GM20431 (cell line): ENCODE measurements at regions not wholly inside any gene's neighbourhood (a gene's known extent, or its start where the extent isn't known, plus 50 kb on each side); places are given as distances from the start of the nearest gene placed in this dataset.

Experiments used
- in situ Hi-C: fragments of 300-500 bp; cut with MseI, MboI; formaldehyde crosslinking; loops from one replicate; pipeline ENCODE4 v1.15.0; 2020; ENCODE audit warnings: low sequenced_read_pairs; ENCODE audit not compliant: unreplicated experiment

DNA sequence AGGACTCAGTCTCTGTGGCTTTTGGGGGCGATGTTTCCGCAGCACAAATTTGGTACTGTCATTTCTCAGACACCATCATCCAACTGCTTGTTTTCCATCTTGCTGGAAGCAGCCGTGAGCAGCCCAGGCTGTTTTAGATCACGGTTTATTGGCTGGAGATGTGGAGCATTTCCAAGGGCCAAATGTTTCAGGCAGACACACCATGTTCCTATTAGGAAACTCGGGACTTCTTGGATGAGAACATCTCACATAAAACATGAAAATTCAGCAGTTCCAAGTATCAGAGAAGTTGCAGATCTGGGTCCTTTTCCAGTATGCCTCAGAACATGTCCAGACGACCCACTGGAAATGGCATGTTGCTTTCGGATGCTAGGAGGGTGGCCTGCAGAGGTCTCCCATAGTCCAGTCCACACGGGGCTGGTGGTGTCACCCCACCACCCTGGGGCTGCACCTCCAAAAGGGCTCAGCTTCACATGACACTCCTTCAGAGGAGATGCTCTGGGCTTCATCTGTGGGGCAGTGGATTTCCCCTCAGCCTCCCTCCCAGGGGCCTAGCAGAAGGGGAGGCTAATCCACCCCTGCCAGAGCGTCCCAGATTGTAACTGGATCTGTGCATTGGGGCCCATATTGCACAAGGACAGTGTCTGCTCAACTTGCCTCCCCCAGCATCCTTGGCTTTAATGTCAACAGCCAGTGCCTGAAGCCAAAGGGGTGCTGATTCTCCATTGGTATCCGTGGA is 176.3 kb downstream of the SCP2D1 start:
- in situ Hi-C loops: no loop called here

DNA sequence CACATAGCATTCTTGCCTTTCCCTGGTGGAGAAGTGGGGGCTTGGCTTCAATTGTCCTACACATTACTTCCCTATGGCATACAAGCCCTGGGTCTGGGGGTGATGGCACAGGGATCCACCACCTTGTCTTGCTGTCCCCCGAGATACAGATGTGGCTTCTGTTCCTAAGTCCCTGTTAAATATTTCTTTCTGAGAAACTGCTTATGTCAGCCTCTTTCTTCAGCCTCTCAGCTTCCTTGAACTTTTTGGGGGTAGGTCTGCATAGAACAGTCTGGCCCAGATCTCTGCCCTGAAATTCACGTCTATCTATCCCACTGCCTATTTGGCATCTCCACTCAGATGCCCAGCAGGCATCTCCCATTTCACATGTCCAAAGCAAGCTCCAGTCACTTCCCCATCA is 177.4 kb downstream of the SCP2D1 start:
- in situ Hi-C loops: no loop called here

- in situ Hi-C loops: no loop called here
These were observed 178.8 kb downstream of the SCP2D1 start for GRCh38 chr20:18992418-18992817.

- in situ Hi-C loops: no loop called here
These were observed 181.9 kb downstream of the SCP2D1 start for GRCh38 chr20:18995455-18995854.

GRCh38 chr20:18999086-18999485 is 185.5 kb downstream of the SCP2D1 start:
- in situ Hi-C loops: no loop called here

DNA sequence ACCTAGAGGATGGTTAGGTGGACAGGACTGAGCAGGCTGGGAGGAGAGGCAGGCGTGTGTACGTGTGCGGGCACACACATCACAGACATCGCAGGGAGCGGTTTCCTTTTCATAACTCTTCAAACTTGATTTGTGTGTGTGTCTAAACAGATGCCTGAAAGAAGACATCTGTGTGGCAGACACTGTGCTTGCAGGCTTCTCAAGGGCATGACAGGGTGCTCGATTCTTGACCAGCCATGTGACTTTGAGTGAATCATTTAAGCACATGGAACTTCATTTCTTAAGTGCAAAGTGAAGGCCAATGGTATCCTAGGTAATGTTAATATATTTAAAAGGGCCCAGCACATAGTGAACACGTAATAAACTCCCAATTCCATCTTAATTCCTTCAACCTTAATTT is 186.5 kb downstream of the SCP2D1 start:
- in situ Hi-C loops: no loop called here

DNA sequence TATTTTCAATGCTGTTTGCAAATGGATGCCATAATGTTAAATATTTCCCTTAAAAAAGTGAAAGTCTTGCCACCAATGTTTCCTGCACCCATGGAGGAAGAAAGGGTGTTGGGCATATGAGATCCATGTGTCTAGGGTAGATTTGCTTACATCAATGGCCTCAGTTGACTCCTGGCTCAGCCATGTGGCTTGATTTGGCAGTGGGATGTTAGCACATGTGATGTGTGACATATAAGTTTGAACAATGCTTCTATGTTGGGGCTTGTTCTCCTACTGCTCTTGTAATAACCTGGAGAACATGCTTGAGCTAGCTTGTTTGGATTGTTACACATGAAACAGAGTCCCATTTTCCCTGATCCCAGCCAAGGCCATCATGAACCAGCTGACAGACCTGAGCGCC is 187.6 kb downstream of the SCP2D1 start:
- in situ Hi-C loops: no loop called here

- in situ Hi-C loops: no loop called here
These were observed 190.1 kb downstream of the SCP2D1 start for GRCh38 chr20:19003366-19004336.

DNA sequence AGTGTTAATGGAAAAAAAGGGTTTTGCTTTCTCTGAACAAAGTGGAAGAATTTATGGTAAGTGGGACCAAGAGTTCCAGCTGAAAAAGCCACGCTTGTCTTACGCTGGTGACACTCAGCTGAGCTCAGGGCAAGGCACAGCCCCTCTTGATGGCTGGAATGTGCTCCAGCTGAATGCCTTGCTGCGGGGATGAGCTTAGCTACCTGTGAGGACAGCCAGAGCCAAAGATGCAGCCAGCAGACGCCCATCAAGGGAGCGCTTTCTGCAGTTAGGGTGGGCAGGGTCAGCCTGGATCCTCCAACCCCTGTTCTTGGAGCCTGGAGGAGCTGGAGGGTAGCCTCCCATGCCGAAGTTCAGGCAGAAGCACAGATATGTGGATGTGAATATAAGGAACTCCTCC is 191.4 kb downstream of the SCP2D1 start:
- in situ Hi-C loops: no loop called here

- in situ Hi-C loops: no loop called here
These were observed 194.9 kb downstream of the SCP2D1 start for GRCh38 chr20:19008497-19008896.

DNA sequence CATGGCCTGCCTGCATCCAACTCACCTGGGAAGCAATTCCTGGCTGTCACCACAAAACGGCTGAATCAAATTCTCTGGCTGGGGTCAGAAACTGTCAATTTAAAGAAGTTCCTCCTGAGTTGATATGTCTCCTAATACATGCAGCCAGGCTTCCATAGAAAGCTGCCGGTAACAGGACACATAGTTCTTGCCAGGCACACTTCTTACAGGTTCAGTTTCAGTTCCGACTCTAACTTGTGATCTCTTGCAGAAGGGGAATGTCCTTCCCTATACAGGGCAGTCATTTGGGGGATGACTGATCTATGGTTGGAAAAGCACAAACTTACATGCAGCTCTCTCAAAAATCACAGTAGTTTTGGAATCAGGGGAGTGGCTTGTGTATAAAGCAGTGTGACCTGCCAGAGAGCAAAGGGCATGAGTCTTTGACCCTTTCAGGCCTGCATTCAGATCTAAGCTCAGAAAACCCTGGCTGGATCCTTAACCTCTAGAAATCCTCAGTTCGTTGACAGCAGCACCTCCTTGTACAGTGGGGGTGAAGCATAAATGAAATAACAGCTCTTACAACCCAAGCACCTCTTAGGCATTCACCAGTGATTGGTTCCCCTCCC is 195.6 kb downstream of the SCP2D1 start:
- in situ Hi-C loops: no loop called here

DNA sequence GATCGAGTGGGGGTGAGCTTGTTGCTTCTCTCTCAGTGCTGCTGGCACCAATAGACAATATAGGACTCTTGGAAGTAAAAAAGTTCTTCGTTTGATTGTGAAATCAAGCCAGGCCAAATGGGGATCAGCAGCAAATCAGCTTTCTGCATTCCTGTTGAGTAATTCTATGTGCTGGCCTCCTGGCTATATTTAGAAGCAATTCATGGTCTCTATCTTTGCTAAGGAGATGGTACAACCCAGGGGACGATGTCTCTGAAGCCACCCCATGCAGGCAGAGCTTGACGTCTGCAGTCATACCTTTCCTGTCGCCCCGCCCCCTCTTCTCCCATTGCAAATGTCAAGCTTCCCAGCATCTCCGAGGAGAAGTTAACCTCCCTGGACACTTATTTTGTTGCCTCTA is 199.1 kb downstream of the SCP2D1 start:
- in situ Hi-C loops: no loop called here

DNA sequence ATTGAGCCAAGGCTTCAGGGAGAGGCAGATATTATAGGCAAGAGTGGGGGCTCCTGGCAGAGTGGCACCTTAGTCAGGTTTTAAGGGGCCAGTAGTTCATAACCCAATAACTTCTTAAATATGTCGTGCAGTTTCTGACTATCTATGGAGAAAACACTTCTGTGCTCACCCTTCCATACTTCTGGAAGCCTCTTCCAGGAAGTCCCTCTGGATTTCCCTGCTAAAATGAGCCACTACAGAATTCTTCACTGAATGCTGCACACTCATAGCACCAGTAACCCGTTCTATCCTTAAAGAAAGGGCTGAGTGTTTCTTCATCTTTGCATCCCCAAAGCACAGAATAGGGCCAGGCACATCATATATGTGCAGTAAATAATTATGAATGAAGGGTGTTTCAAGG is 198.5 kb upstream of the SLC24A3 start:
- in situ Hi-C loops: no loop called here

GRCh38 chr20:19015351-19016139 is 196.9 kb upstream of the SLC24A3 start:
- in situ Hi-C loops: no loop called here

GRCh38 chr20:19016140-19016497 is 196.3 kb upstream of the SLC24A3 start:
- in situ Hi-C loops: no loop called here

- in situ Hi-C loops: no loop called here
These were observed 195.2 kb upstream of the SLC24A3 start for GRCh38 chr20:19017104-19017690.

DNA sequence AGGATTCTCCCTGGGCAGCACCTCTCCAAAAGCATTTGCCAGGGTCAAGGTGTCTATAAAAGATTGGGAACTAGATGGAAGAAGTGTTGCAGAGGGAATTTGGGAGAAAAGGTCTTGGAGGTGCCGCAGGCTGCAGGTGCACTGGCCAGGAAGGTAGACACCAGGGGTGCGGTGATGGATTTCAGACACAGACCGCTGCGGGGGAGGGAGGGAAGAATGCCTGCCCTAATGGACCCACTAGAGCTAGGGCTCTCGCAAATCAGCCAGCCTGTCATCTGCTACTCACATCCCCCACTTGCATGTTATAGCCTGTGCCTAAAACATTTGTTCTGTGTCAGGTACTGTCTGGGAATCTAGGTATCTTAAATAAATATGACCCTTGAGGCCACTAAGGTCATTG is 193.6 kb upstream of the SLC24A3 start:
- in situ Hi-C loops: no loop called here

DNA sequence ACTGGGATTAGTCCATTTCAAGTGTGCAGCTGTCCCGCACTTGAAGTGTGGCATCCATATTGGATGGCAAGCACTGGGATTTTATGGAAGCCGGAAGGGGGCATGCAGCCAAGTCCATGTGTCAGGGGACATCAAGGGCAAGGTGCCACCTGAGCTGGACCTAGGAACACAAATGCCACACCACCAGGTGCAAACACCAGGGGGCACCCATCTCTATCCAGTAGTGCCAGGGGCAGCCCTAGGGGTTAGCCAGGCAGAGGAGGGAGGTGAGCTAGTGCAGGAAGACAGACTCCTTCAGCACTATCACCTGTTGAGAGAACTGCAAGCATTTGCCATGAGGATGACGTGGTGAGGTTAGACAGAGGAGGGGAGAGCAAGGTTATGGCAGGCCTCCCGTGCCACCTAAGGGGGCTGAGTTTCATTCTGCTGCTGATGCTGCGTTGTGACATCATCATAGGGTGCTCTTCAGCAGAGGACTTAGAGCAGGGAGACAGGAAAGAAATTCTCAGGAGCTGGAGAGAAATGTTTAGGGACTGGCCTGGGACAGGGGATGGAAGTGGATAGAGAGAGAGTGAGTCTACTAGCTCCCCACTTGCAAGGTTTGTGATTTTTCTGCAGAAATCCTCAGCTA is 192.6 kb upstream of the SLC24A3 start:
- in situ Hi-C loops: no loop called here

- in situ Hi-C loops: no loop called here
These were observed 190.9 kb upstream of the SLC24A3 start for GRCh38 chr20:19021406-19022117.
